Adipose tissue (tissue), 3 donors: ENCODE measurements at regions not wholly inside any gene's neighbourhood (a gene's known extent, or its start where the extent isn't known, plus 50 kb on each side); places are given as distances from the start of the nearest gene placed in this dataset.

Source experiments
- H3K27ac ChIP-seq: one replicate; pipeline ENCODE4 v1.5.1; 2013; ENCODE audit warnings: low read depth, low read length
- WGBS, 3 donors: extraction: QIAGEN DNeasy Blood & Tissue Kit; methylation state at CpG; one replicate each; pipeline ENCODE4 v1.1.7; 2013; 5-methylcytosine and 5-hydroxymethylcytosine counted together
- donor health status: healthy with polysubstance abuse.
- donor health status: Bipolar disorder and iron deficiency.
- donor health status: healthy.

DNA sequence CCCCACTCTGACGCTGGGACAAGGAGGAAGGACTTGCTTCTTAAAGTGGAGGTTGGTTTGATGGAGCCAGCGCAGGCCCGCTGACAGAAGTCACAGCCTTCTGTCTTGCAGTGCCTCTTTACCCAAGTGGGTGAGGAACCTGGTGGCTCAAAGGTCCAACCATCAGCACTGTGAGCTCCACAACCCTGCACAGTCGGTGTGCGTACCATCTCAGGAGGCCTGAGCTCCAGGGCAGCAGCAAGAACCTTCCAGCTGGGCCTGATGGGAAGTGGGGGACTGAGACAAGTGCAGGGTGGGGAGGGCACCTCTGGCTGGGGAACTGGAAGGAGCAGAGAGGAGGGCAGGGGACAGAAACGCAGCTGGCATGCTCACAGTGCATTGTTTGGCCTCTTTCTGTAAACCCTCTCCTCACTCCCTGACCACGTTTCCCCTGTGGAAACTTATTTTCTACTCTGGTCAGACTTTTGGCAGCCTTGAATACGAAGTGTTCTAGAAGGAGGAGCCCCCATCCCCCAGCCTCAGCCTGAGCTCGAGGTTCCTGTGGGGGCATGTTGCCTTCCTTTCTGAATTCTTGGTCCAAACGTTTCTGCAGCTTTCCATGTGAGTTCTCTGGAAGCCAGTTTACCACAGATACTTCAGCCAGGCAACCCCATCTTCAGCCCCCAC is 178.5 kb upstream of the PITX1 start:
- no peak overlapping the region for H3K27ac ChIP-seq
- WGBS, 3 donors, result 59 to 69% (median 65%) methylated on average over 10 of the region's 10 CpGs

DNA sequence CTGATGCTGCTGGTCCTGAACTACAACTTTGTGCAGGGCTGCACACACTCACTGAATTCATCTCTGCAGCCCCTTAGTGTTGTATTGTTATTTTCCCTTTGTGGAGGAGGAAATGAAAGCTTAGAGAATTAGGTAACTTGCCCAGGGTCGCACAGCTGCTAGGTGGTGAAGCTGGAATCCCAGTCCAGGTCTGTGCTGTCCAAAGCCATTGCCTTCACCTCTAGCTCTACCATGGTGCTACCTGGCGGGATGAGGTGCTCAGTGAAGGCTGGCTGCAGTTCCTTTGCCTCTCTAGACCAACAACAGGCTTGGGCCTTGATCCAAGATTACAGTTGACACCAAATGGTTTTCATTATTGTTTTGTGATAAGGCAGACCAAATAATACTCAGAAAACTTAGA is 177.8 kb upstream of the PITX1 start:
- WGBS, 3 donors, result 53 to 66% (median 59%) methylated on average over 2 of the region's 2 CpGs
- no peak overlapping the region for H3K27ac ChIP-seq

DNA sequence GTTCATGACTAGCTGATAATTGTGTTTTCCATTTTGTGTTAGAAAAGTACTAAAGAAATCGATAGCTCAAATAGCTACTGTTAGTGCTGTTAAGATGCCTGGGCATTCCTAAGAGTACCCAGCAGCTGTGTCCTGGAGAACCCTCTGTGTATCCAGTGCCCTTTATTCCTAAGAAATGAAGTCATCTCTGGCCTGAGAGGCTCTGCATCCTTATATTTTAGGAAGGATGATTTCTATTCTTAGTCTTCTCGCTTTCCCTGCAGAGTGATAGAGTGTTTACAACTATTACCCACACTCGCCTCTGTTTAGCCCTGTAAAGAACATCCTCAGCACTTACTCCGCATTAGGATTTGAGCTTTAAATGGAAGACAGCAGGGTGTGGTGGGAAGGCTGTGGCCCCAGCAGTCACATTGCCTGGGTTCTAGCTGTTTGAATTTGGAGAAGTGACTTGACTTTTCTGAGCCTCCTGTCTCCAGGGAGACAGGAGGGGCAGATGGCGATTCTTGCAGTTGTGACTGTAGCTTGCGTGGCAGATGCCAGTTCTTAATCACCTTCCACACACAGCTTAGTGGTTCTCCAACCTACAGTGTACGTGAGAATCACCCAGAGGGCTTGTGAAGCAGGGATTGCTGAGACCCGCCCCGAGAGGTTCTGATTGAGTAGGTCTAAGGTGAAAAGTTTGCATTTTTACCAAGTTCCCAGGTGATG is 177.2 kb upstream of the PITX1 start:
- no peak overlapping the region for H3K27ac ChIP-seq
- WGBS, 3 donors, result 85 to 88% (median 87%) methylated on average over 9 of the region's 9 CpGs

DNA sequence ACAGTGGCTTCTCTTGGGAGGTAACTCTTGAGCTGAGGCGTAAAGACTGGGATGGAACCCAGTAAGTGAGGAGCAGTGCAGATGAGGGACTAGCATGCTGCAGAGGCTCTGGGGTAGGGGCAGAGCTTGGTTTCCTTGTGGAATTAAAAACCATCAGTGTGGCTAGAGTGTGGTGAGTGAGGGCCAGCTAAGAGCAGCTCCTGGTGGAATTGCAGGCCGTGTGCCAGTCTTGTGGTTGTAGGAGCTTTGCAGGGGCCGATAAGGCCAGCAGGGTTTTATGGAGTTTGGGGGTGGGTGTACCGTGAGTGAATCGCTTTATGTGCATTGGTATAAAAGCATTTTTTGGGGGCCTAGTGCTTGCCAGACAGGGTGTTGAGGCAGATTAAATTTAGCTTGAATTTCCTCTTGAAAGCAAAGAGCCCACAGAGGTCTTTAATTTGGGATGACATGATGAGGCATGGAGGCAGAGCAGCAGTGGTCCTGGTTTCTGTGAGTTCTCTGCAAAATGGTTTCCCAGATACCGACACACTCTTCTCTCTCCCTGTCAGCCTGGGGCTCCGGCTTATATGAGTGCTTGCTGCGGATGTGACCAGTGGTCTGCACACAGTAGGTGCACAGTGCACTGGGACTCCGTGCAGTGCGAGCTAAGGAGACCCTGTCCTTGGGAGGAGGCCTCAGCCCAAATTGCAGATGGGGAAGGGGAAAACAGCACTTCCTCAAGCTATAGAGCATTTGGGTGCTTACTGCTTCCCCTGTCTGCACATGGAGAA is 176.4 kb upstream of the PITX1 start:
- H3K27ac ChIP-seq, result no peak overlapping the region
- 80 to 93% (median 88%) methylated on average over 10 of the region's 10 CpGs for WGBS, 3 donors

DNA sequence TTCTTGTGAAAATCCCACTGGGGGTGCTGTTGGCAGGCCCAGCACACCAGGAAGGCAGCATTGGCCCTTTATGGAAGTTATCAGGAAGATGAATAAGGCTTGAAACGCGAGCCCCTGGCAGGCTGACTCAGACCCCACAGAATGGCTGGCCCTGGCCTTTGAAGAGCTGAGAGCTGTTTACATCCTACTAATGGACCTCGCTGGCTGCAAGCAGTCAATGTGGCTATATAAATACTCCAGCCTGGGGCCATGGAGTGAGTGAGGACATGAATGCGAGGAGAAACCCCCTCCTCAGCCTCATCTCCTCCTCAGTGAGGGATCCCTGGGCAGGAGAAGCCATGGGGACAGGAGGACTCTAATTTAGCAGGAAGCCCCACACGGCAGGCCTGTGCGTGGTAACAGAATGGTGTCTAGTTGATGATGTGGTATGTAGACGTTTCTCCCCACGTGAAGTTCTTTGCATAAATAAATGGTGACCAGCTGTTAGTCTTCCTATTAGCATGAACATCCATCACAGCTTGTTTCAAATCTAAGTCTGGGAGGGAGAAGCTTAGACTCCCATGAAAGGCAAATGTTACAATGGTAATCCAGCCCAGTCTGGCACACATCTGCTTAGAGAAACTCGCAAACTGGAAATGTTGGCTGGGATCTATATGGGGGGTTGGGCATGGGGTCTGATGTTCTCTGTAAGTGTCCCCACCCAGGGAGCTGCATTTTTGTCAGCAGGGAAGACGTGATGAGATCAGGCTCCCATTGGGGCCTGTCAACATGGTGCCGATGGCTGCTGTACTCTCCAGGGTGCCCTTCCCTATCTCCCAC is 175.1 kb upstream of the PITX1 start:
- H3K27ac ChIP-seq, result no peak overlapping the region
- WGBS, 3 donors, result 62 to 78% (median 73%) methylated on average over 11 of the region's 11 CpGs

DNA sequence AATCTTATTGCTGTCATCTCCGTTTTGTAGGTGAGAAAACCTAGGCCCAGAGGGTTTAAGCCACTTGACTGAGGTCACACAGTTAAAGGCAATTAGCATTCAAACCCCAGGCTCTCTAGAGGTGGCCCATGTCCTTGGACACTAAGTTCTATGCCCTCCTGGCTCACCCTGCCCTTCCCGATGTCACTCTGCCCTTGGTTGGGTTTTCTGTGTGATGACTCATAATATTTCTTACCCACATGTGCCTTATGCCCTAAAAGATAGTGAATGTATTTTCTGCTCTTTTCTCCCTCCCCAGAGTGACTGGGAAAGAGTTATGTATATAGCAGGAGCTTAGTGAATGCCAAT is 174.5 kb upstream of the PITX1 start:
- WGBS, 3 donors, result 69 to 76% (median 73%) methylated on average over 2 of the region's 2 CpGs
- H3K27ac ChIP-seq, result no peak overlapping the region

DNA sequence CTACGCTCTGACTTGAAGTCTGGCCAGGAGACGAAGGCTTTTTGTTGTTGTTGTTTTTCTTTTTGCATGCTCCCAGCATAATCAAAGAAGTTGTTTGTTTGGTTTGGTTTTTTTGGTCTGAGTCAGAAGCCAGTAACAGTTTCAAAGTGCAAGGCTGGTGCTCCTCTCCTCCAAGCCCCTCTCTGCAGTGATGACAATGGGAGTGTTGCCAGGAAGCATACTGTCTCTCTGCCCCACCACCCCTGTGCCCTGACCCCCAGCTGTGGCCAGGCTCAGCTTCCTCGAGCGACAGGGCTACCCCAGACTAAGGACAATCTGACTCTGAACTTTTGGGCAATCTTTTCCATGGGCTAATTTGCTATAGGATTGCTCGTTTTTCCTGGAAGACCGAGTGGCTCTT is 173.8 kb upstream of the PITX1 start:
- H3K27ac ChIP-seq, result no peak overlapping the region
- 60 to 76% (median 73%) methylated on average over 6 of the region's 6 CpGs for WGBS, 3 donors

DNA sequence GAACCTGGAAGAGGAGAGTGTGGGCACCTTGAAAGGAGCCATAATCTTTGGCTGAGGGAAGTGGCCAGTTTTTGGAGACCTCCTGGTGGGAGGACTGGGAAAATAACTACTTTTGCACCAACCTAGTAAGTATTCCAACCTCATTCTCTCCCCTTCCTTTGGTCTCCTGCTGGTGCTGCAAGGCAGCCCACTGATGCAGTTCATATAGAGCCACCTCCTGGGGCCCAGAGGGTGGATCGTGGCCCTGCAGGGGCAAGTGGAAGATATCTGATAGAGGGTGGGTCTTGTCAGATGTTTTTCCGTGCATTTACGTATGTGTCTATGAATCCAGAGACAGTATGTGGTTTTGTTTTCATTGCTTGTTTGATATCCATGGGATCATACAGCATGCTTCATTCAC is 172.8 kb upstream of the PITX1 start:
- no peak overlapping the region for H3K27ac ChIP-seq
- WGBS, 3 donors, result 88 to 98% (median 96%) methylated on average over 3 of the region's 3 CpGs

DNA sequence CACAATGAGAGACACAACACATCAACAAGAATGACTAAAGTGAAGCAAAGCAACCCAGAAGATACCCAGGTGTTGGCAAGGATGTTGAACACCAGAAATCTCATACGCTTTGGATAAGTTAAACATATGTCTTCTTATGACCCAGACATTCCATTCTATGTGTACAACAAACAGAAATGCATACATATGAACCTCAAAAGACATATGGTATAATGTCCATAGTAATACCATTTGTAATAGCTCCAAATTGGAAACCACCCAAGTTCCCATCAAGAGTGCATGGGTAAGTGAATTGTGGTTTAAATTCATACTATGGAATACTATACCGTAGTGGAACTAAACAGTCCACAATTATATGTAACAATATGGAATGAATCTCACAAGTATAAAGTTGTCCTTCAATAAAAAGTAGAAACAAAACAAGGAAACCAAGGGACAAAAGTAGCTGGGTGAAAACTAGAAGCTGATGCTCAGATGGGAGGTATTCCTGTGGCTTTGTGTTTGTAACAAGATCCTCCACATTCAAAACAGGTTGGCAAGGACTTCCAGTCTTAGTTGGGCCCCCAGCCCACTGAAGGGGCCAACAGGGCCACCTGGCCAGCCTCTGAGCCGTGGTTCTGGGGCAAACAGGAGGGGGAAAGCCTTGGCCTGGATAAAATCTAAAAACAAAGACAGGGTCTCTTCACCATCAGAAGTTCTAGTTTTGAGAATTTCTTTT is 171.8 kb upstream of the PITX1 start:
- WGBS, 3 donors, result 82 to 93% (median 86%) methylated on average over 3 of the region's 3 CpGs
- H3K27ac ChIP-seq, result no peak overlapping the region

DNA sequence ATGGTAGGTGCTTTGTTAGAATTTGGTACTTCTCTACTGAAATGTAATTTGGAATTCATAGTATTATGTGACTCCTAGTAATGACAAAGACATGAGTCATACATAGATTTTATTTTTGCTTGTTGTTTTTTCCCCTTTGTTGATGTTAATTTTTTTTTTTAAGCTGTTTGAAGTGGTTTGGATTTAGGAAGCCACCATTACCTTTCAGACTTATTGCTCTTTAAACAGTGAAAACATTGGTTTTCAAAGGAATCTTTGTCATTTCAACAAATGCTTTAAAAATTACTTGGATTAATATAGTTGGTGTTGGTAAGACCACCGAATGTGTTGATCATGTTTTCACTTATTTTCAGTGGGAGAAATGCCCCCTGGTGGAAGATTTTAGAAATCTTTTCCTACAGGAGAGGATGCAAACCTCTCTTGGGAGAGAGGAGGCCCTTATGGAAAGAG is 170.1 kb upstream of the PITX1 start:
- no peak overlapping the region for H3K27ac ChIP-seq
- WGBS, 3 donors, result 44 to 73% (median 68%) methylated on average over 1 of the region's 1 CpG

DNA sequence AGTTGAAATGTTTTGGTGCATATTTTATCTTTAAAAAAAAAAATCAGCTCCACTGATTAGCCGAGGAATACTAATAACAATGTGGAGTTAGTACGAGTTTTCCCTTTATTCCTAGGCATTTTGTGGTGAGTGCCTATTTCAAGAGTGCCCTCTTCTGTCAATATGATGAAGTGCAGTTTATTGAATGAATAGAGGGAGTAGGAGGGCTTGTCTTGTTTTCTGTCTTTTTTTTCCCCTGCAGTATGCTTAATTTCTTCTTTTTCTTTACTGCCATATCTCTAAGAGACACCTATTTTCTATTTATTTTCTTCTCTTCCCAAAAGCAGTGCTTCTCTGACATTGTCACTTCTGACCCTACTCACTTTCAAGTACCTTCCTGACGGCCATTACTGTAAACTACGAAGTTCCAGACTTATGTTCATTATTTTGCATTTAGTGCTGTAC is 169.6 kb upstream of the PITX1 start:
- H3K27ac ChIP-seq, result no peak overlapping the region
- 82 to 86% (median 83%) methylated on average over 4 of the region's 4 CpGs for WGBS, 3 donors

DNA sequence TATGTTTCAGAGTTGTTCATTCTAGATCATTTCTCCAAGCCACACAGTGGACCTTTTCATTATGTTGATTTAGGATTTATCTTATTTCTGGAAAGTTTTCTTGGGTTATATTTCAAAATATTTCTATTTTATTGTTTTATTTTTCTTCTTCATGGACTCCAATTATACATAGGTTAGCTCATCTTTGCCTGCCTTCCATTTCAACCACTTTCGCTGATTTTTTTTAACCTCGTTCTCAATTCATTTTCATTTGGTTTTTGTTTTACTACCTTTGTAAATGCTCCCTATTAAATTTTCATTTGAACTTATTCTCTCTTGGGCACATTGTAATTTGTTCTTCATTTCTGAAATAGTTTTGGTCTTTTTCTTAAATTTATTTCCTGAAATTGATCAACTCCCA is 169.0 kb upstream of the PITX1 start:
- H3K27ac ChIP-seq, result no peak overlapping the region
- 95 to 98% (median 96%) methylated on average over 2 of the region's 2 CpGs for WGBS, 3 donors

DNA sequence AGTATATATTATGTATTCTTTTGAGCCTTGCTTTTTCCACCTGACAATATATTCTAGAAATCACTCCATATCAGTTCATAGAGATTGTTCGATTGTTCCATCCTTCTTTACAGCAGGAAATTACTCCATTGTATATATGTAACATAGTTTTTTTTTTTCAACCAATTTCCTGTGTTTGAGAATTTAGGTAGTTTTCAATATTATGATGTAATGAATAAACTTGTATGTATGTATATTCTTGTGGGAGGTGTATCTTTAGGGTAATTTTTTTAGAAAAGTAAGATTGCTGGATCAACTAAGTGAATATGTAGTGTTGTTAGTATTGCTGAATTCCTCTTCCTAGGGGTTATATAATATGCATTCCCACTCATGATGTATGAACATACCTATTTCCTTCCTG is 165.9 kb upstream of the PITX1 start:
- 51 to 73% (median 56%) methylated on average over 1 of the region's 1 CpG for WGBS, 3 donors
- H3K27ac ChIP-seq, result no peak overlapping the region

DNA sequence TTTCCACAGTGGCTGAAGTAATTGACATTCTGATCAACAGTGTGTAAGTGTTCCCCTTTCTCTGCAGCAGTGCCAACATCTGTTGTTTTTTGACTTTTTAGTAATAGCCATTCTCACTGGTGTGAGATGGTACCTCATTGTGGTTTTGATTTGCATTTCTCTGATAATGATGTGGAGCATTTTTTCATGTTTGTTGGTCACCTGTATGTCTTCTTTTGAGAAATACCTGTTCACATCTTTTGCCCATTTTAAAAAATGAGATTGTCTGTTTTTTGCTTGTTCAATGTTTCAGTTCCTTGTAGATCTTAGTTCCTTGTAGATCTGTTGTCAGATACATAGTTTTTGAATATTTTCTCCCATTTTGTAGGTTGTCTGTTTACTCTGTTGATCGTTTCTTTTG is 162.5 kb upstream of the PITX1 start:
- 59 to 81% (median 62%) methylated on average over 1 of the region's 1 CpG for WGBS, 3 donors
- H3K27ac ChIP-seq, result no peak overlapping the region

DNA sequence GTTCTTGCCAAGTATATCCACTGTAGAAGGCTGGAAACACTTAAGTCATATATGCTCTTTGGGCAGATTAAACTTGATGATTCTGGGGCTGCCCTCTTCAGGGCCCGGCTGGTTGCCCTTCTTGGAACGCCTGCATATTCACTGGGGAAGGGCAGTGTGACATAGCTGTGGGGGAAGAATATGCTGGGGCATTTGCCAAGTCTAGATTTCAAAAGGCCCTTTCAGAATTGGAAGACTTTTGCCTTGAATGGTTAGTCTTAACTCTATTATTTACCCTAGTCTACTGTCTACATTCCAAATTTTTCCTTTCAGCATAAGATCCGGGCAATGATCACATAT is 161.2 kb upstream of the PITX1 start:
- H3K27ac ChIP-seq, result no peak overlapping the region
- 55 to 64% (median 56%) methylated on average over 3 of the region's 3 CpGs for WGBS, 3 donors

DNA sequence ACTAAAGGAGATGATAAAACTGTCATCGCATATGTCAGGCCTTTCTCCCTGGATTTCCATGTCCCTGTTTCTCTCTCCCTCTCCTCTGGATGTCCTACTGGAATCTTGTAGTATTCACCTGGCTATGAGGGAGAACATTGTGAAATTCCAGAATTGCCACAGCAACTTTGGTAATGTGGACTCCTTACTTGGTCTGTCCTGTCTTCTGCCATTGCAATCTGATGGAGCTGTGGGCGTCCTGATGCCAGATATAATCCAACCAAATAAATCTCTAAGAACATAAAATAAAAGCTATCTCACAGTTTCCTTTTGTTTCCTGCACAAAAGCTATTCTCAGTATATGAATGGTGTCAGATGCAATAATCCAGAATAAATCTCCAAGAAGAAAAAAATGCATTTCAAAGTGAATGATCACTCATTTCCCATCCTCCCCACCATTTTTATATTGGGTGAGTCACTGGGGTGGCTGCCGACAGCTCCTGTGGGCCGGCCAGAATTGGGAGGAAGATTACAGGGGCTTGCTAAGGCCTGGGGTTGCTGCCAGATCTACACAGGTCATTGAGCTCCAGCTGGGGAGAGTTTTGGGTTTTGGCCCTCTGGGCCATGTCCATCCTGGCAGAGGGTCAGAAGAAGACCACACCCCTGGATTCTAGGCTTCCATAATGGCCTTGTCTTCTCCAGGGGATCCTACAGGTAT is 160.7 kb upstream of the PITX1 start:
- no peak overlapping the region for H3K27ac ChIP-seq
- WGBS, 3 donors, result 68 to 80% (median 69%) methylated on average over 4 of the region's 4 CpGs

DNA sequence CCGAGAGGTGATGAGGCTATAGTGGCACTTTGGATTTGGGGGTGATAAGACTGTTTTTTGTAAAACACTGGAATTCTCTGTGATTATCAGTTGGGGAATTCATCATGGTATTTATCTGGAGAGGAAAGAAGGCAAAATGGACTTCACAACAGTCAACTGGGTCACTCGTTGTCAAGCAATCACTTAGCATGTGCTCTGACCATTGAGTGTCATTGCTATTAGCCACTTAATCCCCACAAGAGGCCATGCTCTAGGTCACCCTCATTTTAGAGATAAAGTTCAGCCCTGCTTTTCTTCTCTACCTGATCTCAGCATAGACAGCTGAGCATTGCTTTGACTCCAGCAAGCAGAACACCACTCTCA is 160.1 kb upstream of the PITX1 start:
- H3K27ac ChIP-seq, result no peak overlapping the region

More for the DNA sequence above, 160.1 kb upstream of the PITX1 start:
- 74 to 86% (median 85%) methylated on average over 2 of the region's 2 CpGs for WGBS, 3 donors
